ENCODE measurements at regions not wholly inside any gene's neighbourhood (a gene's known extent, or its start where the extent isn't known, plus 50 kb on each side); places are given as distances from the start of the nearest gene placed in this dataset.

DNA sequence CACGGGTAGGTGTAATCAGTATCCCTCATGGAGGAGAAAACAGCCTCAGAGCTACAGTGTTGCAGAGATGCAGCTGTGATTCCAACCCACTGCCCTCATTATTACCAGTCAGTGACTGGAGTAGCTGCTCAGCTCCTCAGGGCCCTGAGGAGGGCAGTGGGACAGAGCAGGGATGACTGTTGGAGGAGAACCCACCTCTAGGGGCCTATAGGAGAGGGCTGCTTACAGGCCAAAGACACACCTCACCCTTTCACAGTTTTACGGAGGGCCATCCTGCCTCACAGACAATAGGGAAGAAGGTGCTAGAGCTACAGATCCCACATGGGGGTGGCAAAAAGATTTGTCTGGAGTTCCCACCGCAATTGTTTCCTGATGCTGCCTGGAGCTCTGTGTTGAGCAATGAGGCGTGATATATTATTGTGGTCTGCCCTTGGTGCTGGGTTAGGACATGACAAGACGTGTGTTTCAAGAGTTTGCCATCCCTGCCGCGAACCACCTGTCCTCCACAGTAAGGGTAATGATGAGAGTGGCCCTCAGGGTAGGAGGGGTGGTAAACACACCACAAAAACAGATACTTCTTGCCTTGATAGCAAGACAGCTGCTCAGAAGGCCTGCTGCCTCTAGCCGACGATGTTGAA is 140.5 kb upstream of the TPM1 start:
- TF ChIP-seq, protein P1, sequence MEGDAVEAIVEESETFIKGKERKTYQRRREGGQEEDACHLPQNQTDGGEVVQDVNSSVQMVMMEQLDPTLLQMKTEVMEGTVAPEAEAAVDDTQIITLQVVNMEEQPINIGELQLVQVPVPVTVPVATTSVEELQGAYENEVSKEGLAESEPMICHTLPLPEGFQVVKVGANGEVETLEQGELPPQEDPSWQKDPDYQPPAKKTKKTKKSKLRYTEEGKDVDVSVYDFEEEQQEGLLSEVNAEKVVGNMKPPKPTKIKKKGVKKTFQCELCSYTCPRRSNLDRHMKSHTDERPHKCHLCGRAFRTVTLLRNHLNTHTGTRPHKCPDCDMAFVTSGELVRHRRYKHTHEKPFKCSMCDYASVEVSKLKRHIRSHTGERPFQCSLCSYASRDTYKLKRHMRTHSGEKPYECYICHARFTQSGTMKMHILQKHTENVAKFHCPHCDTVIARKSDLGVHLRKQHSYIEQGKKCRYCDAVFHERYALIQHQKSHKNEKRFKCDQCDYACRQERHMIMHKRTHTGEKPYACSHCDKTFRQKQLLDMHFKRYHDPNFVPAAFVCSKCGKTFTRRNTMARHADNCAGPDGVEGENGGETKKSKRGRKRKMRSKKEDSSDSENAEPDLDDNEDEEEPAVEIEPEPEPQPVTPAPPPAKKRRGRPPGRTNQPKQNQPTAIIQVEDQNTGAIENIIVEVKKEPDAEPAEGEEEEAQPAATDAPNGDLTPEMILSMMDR (conservative IDR thresholded peaks at IDR 0.05 in 1 of 2, IDR thresholded peaks at IDR 0.05 in 1 of 2; ENCODE audit: low read depth in 1 of 2, low read length in 2 of 2): no peak
- TF ChIP-seq EZH2 (IDR thresholded peaks at IDR 0.05; ENCODE audit: low read length, missing control alignments): no peak

Data from fibroblast of lung (primary cell).